HG02885 (cell line): ENCODE measurements at regions not wholly inside any gene's neighbourhood (a gene's known extent, or its start where the extent isn't known, plus 50 kb on each side); places are given as distances from the start of the nearest gene placed in this dataset.

Experiments used
- ATAC-seq: cut with Tn5 transposase; IDR thresholded peaks from one replicate; pipeline ENCODE4 v1.9.1; 2021; ENCODE audit warnings: mild to moderate bottlenecking; ENCODE audit not compliant: unreplicated experiment, poor library complexity

DNA sequence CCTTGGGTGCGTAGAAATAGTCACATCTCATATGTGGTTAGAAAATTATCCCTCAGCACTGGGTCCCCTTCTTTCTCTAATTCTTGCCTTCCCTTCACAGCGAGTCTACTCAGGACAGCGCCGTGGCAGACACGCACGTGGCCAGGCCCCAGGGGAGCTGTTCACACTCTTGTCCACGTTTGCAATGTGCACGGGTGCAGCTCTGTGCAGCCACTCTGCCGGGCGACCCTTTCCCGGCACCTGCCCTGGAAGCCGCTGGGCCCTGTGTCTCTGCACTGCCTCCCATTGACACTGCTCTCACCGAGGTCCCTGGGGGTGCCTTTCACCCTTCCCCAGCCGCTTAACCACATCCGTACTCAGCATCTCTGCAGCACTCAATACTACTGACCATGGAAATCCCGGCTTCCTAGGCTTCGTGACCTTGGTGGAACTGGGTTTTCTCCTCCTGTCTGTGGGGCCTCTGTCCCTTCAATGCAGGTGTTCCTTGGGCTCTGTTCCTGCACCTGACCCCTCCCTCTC lies 104.9 kb downstream of the DACT2 start:
- no peak for ATAC-seq

DNA sequence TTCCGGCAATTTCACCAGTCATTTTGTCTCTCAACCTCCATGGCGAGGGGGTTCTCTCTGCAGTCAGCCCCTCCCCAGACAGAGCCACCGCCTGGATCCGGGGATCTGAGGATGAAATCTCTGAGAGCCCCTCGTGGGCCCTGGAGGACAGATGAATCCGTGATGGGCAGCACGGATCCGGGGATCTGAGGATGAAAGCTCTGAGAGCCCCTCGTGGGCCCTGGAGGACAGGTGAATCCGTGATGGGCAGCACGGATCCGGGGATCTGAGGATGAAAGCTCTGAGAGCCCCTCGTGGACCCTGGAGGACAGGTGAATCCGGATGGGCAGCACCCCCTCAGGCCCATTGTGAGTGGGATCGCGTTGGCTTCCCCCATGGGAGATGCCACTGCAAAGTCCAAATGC lies 106.5 kb downstream of the DACT2 start:
- ATAC-seq = no peak

DNA sequence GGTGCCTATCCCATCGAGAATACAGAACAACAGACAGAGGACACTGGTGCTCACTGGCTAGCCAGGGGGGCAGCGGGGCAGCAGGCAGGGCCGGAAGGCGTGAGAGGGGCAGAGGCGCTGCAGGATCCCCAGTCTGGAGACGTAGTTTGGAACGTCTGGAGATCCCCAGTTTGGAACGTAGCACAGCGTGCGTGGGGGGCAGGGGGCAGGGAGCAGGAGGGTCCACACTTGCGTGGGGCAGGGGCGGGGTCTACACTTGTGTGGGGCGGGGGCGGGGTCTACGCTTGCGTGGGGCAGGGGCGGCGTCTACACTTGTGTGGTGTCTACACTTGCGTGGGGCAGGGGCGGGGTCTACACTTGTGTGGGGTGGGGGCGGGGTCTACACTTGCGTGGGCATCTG lies 107.2 kb downstream of the DACT2 start:
- ATAC-seq = no peak

DNA sequence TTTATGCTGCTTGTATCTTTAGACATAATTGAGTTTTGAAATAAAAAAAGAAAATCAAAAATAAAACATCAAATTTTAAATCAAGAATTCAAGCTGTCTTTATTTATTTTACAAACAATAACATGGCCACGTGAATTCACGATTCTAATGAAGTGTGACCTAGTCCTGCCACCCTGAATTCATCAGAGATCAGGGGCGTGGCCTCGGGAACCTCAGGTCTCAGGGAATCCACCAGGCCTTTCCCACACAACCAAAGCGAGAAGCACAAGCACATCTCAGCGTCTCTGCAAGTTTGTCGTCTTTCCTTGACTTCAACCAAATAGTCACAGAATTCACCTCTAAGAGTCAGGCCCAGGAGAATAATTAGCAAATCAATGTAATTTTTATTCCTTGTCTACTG lies 107.9 kb downstream of the DACT2 start:
- no peak for ATAC-seq

DNA sequence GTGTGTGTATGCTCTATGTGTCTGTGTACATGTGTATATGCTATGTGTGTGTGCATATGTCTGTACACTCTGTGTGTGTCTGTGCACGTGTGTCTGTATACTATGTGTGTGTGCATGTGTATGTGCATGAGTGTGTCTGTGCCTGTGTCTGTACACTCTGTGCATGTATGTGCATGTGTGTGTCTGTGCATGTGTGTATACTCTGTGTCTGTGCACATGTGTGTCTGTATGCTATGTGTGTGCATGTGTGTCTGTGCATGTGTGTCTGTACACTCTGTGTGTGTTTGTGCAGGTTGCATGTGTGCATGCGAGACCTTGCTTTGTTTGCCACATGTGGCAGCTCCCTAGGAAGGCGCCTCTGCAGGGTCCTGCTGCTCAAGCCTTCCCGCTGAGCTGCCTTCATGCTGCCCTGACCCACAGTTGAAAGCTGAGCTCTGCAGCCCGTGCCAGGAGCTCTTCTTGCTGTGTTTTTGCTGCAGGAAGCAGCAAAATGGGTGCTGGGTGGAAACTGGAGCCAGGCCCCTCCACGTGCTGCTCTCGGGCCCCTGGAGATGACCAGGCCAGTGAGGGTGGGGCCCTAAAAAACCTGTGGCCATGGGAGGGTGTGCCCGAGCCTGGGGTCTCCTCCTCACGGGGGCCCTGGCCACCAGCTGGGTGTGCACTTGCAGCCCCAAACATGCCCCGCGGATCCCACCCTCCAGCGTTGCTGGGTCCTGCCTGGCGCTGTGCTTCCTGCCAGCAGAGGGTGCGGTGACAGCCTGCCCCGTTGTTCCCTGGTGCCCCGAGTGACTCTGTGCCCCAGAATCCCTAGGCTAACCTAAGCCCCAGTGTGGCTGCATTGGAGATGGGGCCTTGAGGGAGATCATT lies 109.1 kb downstream of the DACT2 start:
- no peak for ATAC-seq

DNA sequence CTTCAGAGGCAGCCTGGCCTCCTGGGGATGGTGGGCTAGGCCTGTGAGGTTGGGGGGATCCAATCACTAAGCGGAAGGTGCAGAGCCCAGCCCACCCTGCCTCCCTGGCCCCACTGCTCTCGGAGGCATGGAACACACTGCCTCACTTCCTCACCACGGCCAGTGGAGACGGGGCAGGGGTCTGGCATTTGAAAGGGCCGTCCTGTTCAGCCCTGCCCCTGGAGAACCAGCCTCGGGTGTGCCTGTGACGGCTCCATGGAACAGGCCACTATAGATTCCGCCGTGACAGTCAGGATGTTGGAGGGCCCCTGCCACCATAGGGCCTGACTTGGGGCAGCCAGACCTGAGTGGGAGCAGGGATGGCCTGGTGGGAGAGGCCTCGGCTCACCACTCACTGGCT lies 110.2 kb downstream of the DACT2 start:
- ATAC-seq = no peak

DNA sequence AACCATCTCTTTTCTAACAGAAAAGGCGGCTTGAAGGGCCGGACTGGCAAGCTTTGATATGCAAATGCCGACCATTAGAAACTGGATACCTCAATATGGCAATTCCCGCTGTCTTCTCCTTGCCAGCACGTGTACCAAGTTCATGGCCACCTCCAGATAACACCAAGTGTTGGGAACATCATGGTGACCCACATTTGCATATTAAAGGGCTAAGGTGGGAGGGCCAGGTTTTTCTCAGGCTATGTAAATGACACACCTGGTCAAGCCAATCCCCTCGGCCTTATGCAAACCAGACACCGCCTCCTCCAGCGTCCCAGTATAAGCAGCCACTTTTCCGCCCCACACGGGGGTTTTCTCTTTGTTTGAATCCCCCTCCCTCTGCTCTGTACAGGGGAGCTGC lies 110.7 kb downstream of the DACT2 start:
- no peak for ATAC-seq

DNA sequence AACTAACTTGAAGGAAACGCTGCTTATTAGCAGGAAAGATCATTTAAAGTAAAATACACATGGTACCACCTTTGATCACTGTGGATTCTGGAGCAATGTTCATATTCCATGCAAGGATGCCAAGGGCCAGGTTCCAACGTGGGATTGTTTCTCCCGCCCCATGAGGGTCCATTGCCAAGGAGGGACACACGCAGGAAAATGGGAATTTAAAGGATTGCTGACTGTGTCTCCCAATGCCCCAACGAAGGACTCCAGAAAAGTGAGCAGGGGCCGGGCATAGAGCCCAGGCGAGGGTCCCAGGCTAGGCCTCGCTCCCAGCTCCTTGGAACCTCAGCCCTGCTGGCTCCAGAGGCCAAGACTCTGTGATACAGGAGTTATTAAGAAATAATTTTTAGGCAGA lies 111.2 kb downstream of the DACT2 start:
- ATAC-seq = no peak

DNA sequence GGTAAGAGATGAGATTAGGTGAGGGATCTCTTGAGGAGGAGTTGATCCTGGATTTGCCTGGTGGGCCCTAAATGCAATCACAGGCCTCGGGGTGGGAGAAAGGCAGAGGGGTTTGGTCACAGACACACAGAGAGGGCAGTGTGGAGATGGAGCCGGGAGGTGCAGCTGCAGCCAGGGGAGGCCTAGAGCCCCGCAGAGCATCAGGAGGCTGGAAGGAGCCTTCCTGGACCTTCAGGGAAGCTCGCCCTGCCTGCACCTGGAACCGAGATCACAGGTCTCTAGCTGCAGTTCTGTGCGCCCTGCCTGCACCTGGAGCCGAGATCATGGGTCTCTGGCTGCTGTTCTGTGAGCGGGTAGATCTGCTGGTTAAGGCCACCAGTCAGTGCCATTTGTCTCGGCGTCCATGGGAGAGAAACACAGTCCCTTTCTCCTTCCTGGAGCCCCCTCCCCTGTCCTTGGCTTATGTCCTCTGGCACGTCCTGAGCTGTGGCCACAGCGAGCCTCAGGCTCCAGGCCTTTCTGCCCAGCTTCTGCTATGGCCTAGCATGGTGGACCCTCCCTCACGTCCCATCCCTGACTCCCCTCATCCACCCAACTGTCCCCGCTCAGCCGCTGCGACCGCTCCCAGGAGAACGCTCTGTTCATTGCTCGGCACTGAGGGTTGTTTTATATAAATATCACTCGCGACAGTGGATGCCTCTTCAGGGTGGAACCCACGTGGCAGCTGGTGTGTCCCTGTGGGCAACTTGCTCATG lies 112.0 kb downstream of the DACT2 start:
- no peak for ATAC-seq

DNA sequence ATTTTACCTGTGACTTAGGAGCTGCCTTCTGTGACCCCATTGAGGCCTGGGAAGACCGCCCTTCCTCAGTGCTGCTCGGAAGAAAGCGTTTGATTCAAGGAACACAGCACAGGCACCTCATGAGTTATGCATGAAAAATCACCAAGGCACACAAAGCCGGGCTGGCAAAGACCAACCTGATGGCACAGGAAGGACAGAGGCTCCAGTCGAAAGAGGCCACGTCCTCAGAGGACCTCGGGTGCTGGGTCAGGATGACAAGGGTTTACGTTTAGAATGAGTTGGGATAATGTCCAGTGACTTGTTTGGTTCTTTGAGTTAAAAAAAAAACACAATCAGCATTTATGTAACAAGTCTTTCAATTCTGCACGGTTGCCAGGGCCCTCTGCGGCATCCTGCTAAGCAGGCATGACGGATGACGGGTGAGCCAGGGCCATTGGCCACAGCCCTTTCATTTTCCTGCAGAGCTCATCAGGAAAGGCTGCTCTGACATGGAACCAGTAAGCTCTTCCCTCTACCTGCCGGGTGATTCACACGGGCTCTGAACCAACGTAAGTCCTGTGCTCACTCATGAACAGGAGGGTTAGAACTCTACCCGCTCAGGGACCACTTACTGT lies 112.8 kb downstream of the DACT2 start:
- no peak for ATAC-seq

DNA sequence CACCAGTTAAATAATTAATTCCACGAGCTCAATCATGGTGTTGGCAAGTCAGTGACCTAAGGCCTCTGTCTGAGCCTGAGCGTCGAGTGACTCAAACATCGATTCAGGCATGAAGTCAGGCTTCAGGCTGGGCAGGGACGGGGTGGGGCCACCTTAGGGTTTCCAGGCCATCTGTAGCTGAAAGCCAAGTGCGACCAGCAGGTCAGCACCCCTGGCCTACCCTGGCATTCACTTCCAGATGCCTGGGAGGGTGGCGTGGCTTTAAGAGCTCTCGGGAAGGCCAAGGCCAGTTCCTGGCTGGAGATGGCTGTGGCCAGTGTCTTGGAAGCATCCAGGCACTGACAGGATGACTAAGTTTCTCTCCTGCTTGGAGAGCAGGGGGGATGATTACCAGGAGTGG lies 113.4 kb downstream of the DACT2 start:
- no peak for ATAC-seq

DNA sequence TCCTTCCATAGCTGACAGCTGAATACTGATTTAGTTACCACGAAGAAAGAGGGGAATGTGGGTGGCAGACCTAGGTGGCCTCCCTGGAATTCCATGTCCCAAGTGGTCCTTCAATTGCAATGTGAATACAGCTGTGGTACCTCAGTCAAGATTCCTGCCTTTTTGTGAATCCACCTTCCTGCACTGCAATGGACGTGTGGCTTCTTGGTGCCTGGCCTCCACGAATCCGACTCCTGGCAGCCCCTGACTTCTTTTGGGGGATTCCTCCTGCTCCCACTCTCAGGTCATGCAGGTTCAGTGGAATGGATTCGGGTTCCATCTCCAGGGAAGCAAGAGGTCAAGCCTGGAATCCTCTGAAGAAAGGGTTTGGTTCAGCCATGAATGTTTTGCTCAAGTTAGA lies 117.8 kb downstream of the DACT2 start:
- ATAC-seq = no peak

DNA sequence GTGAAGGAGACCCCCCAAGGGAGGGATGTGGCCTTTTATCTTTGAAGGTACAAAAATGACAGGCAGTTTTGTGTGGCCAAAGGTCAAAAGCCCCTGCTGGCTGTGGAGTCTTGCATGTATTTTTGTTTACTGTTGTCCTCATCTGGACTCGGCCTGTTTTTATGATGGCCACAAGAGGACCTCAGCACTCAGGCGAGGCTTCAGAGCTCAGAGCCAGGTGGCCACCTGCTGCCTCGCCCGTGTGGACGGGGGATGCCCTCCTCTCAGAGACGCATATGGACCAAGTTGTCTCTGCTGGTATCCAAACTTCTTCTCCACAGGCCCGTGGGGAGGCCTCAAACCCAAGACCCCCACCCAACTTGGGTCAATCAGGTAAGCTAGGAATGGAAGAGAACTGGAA lies 118.2 kb downstream of the DACT2 start:
- ATAC-seq = no peak

DNA sequence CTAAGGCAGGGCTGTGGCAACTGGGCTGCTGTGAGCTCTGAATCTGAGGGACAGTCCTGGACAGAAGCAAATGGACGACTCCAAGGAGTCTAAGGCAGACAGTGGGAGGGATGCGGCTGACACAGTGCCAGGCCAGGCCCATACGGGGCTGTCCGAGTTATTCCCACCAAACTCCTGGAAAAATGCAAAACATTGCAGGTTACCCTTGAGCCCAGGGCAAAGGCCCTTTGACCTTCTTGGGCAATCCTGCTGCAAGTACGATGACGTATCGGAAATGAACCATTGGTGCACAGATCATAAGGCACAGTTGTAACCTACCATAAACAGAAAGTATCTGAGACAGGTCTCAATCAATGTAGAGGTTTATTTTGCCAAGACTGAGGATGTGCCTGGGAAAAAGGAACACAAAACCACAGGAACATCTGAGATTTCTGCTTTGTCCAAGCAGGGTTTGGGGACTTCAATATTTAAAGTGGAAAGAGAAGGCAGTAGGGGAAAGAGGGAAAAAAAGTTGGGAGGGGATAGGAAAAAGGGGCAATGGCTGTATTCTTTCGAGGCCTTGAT lies 118.9 kb downstream of the DACT2 start:
- ATAC-seq = no peak

DNA sequence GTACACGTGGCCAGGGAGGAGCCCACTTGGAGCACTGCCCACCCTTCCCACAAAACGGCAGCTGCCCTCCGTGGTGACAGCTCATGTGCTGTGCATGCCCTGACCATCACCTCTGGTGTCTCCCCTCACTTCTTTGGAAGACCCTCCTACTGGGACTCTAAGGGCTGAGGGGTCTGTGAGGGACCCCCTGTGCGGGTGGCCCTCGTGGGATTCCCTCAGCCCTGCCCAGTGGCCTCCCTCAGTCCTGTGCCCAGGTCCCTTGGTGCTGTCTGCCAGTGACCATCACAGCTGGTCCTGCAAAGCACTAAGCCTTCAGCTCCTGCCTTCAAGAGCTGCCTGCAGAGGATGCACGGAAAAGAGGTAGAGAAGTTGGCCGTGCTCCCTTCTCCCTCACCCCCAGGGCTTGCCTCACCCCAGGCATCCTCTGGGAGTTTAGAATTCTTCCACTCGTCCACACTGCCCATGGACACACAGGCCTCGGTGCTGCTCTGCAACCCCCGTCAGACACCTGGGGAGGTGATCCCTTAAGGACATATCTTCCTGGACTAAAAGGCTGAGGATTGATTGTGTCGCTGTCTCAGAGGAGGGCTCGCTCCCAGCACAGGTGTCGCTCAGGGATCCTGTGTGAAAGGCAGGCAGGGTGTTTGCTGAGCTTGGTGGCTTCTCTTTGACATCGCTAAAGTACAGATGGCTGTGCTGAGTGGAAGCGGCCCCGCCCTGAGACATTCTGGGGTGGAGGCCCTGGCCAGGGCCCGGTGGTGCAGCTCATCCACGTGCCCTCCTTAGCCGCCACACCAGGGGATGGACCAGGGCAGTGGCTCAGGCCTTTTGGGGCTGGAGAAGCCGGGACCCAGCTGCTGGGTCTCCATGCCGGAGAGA lies 119.5 kb upstream of the FRMD1 start:
- no peak for ATAC-seq

DNA sequence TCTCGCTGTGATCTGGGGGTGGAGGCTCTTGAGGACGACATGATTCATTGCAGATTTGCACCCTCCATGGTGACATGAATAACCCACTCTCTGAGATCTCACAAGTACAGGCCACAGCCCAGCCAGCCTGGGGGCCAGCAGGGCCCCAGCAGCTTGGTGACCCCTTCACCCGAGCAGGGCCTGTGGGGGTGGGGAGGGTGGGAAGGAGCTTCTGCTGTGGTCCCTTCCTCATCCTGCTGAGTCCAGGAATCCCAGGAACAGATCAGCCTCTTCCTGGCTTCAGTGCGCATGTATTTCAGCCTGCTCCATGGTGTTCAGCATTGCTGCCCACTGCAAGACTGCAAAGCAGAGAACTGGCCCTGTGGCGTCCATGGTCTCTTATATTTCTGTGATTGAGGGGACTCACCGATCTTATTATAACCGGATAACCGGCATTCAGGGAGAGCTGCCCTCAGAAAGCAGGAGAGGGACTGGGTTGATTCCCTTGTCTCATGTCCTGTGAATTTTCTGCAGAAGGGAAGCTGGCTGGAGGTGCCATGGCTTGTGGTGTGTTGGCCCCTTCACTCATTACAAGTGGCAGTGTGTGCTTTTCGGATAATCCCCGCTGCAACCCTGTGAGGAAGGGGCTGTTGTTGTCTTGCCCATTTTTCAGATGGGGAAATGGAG lies 118.8 kb upstream of the FRMD1 start:
- no peak for ATAC-seq

DNA sequence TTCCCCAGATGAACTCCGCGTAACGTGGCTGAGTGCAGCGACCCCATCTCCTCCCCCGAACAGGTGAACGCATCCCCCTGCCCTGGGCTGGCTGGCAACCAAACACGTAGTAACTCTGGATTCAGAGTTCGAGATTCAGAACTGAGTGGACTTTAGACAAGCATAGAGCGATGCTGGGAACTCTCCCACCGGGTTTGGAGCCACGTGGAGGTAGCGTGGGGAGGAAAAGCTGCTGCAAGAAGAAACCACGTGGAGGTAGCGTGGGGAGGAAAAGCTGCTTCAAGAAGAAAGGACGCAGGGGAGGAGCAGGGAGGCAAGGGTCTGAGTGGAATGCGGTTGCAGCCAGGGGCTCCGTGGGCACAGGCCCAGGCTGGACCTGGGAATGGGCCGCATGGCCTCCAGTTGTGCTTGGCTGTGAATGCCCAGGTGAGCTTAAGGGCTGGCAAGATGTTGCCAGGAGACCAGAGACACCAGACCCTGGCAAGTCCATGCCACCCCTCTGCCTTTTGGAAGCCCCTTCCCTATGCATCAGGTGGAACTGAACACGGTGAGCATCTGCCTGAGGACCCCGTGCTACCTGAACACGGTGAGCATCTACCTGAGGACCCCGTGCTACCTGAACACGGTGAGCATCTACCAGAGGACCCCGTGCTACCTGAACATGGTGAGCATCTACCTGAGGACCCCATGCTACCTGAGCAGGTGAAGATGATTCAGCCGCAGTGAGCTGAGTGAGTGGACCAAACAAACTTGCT lies 118.0 kb upstream of the FRMD1 start:
- no peak for ATAC-seq

DNA sequence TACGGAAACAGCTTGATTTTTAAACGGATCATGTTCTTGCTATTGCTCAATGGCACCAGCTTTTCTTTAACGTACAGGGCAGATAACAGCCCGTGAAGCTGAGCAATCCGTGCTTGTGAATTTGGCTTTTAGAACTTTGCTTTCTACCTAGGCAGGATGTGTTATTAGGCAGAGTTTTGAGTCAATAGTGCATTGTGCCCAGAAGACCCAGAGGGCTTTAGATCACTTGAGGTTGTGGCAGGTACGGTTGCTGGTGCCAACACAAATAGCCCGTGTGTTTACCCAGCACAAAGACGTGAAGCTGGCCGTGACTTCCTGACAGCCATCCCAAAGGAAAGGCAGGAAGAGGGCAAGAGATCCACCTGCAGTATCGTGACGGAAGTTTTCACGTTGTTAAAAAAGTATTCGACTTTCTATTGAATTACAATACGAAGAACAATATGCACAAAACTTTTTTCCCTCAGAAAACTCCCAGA lies 117.4 kb upstream of the FRMD1 start:
- ATAC-seq = no peak

DNA sequence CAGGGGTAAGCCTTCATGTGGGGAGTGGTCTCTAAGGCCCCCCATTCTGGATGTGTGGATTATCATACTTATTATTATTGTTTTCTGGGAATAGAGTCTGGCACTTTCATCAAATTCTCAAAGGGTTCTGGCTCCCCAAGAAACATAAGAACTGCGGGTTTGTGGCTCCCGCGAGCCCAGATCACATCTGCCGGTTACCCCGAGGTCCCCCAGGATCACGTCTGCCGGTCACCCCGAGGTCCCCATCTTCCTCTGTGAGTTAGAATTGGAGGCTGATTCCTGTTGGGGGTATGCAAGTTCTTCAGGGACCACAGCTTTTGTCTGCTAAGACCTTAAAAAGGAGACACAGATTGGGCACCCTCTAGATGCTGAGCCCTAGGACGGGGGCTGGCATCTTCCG lies 116.7 kb upstream of the FRMD1 start:
- no peak for ATAC-seq
